Upper lobe of left lung (tissue), 6 donors: ENCODE measurements at regions not wholly inside any gene's neighbourhood (a gene's known extent, or its start where the extent isn't known, plus 50 kb on each side); places are given as distances from the start of the nearest gene placed in this dataset.

ENCODE experiments used
- ATAC-seq, 2 donors: fragments of 200-7000 bp; cut with Tn5 transposase; one replicate each; pipeline ENCODE4 v1.9.1; 2022; ENCODE audit warnings: mild to moderate bottlenecking in 2 of 2, moderate library complexity in 2 of 2; ENCODE audit not compliant: low FRiP score in 2 of 2
- DNase-seq, 2 donors: peaks; one replicate each; pipeline ENCODE4 v3.0.0-alpha.2; 2019 to 2020
- H3K27ac ChIP-seq, 4 donors: fragments of 200-600 bp; sonication (generic); one replicate each; pipeline ENCODE4 v1.5.1; 2016 to 2019
- H3K27me3 ChIP-seq, 4 donors: fragments of 200-600 bp; sonication (generic); one replicate each; pipeline ENCODE4 v1.5.1; 2017 to 2019
- H3K36me3 ChIP-seq, 4 donors: fragments of 200-600 bp; sonication (generic); one replicate each; pipeline ENCODE4 v1.5.1; 2016 to 2019
- H3K4me1 ChIP-seq, 4 donors: fragments of 200-600 bp; sonication (generic); one replicate each; pipeline ENCODE4 v1.5.1; 2018 to 2019
- H3K4me3 ChIP-seq, 4 donors: fragments of 200-600 bp; sonication (generic); one replicate each; pipeline ENCODE4 v1.5.1; 2017 to 2019; ENCODE audit warnings: mild to moderate bottlenecking in 2 of 4, moderate library complexity in 1 of 4
- H3K9me3 ChIP-seq, 4 donors: fragments of 200-600 bp; sonication (generic); one replicate each; pipeline ENCODE4 v1.5.1; 2018 to 2019
- EP300 ChIP-seq, 4 donors: sonication (generic); formaldehyde crosslinking; IDR thresholded peaks; one replicate each; pipeline ENCODE4 v1.5.1; 2017; ENCODE audit warnings: antibody characterized with exemption in 4 of 4, control low read depth in 2 of 4
- POLR2A ChIP-seq, 4 donors: fragments of 450-650 bp; IDR thresholded peaks; one replicate each; pipeline ENCODE4 v1.5.1; 2016 to 2017; ENCODE audit warnings: antibody characterized with exemption in 4 of 4, mild to moderate bottlenecking in 2 of 4
- POLR2AphosphoS5 ChIP-seq, 2 donors: sonication (generic); formaldehyde crosslinking; IDR thresholded peaks; one replicate each; pipeline ENCODE4 v1.5.1; 2017; ENCODE audit warnings: antibody characterized with exemption in 2 of 2
- WGBS, 2 donors: methylation state at CpG; one replicate each; pipeline ENCODE4 v1.1.5; 2017 to 2018; 5-methylcytosine and 5-hydroxymethylcytosine counted together
- TF ChIP-seq, protein P1 (sequence below), 6 experiments: fragments of 450-650 bp in 4 of 6; fragments of 200-600 bp in 2 of 6; sonication (generic) in 2 of 6; IDR thresholded peaks; one replicate each; pipeline ENCODE4 v1.5.1; 2016 to 2019; ENCODE audit warnings: antibody characterized with exemption in 6 of 6
- donor health status: DM: no; HTN: no; CAD: no; lungs with moderate emphysema.
- donor health status: DM: no; HTN: yes; CAD: no; lungs with severe emphysema.

DNA sequence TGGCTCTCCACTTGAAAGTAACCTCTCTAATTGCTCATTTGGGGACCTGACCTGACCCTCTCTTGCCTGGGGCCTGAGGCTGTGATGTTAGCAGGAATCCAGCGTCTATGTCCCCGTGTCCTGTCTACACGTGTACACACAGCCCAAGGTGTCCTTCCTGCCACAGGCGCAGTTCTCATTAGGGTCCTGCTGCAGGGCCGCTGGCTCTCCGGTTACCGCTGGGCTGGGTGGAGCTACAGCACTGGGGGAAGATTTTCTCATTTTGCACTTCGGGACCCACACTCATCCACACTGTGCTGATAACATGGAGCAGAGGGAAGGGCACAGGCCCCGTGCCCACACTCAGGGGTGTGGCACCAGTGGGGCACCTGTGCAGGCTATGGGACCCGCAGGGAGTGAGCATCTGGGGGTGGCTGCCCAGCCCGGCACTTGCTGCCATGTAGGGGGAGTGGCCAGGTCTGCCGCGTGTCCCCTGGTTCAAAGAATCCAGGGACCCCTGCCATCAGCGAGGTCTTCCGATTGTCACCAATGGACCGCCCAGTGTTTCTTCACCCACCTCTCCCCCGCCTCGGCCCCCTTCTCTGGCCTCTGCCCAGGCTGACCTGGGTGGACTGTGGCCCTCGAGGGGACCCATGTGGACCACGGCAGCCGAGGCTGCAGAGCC, 98.7 kb upstream of the SFSWAP start:
- Histone ChIP-seq H3K4me3 (no peak overlapping the region), H3K4me1 (peaks cover 8 to 13% (median 9%) of the 10 kb centered on the region in 4 donors), H3K36me3 (no peaks in the 10 kb centered on the region), H3K27me3 (no peaks in the 10 kb centered on the region), H3K27ac (no peak overlapping the region), H3K9me3 (no peaks in the 10 kb centered on the region)
- DNase-seq (peak in 1 of 2 donors; percentile 56), ATAC-seq (peak in 1 of 2 donors; percentile 46)
- TF ChIP-seq EP300 (IDR thresholded peaks at IDR 0.05): no peak
- TF ChIP-seq POLR2A (IDR thresholded peaks at IDR 0.05): no peak
- 84 to 90% methylated on average over 21 of the region's 21 CpGs for WGBS, 2 donors

DNA sequence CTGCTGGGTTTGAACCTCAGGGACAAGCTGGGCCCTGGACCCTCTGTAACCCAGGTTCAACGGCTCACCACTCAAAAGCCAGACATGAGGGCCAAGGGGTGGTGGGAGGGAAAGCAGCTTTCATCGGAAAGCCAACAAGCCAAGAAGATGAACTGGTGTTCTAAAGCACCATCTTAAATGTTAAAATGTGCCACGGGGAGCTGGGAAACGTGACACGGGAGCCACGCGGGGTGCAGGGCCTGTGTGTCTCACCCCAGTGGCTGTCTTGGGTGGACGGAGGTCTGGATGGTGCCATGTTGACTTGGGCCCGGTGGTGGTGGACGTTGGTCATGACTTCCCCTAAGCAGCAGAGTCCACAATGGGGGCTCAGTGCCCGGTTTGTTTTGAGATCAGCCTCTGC, 97.7 kb upstream of the SFSWAP start:
- H3K36me3 ChIP-seq: no peaks in the 10 kb centered on the region
- H3K9me3 ChIP-seq: no peaks in the 10 kb centered on the region
- no peak overlapping the region for H3K27ac ChIP-seq
- no peak overlapping the region for H3K4me3 ChIP-seq
- peak in 1 of 2 donors; percentile 58 for DNase-seq
- no peak for ATAC-seq
- peaks cover 8 to 10% (median 9%) of the 10 kb centered on the region in 4 donors for H3K4me1 ChIP-seq
- 88 to 89% methylated on average over 11 of the region's 11 CpGs for WGBS, 2 donors
- TF ChIP-seq POLR2A (IDR thresholded peaks at IDR 0.05) (no peak), POLR2AphosphoS5 (IDR thresholded peaks at IDR 0.05) (no peak), EP300 (IDR thresholded peaks at IDR 0.05) (no peak)
- TF ChIP-seq, protein P1, sequence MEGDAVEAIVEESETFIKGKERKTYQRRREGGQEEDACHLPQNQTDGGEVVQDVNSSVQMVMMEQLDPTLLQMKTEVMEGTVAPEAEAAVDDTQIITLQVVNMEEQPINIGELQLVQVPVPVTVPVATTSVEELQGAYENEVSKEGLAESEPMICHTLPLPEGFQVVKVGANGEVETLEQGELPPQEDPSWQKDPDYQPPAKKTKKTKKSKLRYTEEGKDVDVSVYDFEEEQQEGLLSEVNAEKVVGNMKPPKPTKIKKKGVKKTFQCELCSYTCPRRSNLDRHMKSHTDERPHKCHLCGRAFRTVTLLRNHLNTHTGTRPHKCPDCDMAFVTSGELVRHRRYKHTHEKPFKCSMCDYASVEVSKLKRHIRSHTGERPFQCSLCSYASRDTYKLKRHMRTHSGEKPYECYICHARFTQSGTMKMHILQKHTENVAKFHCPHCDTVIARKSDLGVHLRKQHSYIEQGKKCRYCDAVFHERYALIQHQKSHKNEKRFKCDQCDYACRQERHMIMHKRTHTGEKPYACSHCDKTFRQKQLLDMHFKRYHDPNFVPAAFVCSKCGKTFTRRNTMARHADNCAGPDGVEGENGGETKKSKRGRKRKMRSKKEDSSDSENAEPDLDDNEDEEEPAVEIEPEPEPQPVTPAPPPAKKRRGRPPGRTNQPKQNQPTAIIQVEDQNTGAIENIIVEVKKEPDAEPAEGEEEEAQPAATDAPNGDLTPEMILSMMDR (IDR thresholded peaks at IDR 0.05): no peak
- H3K27me3 ChIP-seq: no peaks in the 10 kb centered on the region

DNA sequence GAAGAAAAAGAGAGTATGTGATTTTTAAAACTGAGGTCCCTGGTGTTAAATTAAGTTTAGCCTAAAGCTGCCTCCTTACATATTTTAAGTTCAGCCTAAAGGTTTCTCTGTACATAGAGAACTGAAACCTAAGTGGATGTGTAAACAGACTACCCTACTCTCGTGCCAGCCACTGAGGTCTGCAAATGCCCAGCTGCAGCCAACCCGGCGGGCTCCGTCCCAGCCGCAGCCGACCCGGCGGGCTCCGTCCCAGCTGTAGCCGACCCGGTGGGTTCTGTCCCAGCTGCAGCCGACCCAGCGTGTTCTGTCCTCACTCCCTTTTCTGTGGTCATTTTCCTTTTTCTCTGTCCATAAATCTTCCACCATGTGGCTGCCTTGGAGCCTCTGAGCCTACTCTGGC, 97.2 kb upstream of the SFSWAP start:
- DNase-seq (peak in 1 of 2 donors; percentile 81), ATAC-seq (no peak)
- Histone ChIP-seq H3K27ac (no peak overlapping the region), H3K9me3 (no peaks in the 10 kb centered on the region), H3K36me3 (no peaks in the 10 kb centered on the region), H3K4me1 (peaks cover 7 to 8% (median 8%) of the 10 kb centered on the region in 4 donors), H3K4me3 (no peak overlapping the region), H3K27me3 (no peaks in the 10 kb centered on the region)
- WGBS, 2 donors: 66 to 83% methylated on average over 13 of the region's 13 CpGs
- TF ChIP-seq POLR2AphosphoS5 (IDR thresholded peaks at IDR 0.05) (no peak), POLR2A (IDR thresholded peaks at IDR 0.05) (no peak), EP300 (IDR thresholded peaks at IDR 0.05) (no peak)
- TF ChIP-seq, protein P1 (IDR thresholded peaks at IDR 0.05): no peak

DNA sequence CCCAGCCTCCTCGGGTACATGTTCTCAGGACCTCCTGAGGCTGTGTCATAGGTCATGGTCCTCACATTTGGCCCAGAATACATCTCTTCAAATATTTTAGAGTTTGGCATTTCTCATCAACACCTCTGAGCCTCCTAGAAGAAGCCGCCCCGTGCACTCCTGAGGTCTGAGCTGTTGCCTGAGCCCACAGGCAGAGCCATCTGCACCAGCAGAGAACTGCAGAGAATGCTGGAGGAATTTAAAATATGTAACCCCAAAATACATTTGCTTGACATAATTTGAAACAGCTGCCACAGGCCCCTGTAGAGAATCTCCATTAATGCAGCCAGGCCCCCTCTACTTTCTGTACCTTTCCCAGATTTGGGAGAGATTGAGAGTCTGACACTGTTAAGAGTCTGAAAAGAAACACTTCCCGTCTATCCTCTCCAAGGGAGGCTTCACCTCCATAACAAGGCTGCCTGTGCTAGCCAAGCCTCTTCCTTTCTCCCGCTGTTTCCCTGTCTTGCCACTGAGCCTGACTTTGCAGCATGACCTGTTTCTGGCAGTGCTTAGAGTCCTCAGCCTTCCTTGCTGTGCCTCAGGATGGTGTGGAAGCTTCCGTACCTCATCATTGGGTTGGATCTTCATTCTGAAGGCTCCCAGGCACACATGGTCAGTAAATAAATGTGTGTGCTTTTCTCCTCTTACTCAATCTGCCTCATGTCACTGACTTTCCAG, 95.4 kb upstream of the SFSWAP start:
- Histone ChIP-seq H3K36me3 (no peaks in the 10 kb centered on the region), H3K27me3 (no peaks in the 10 kb centered on the region)

DNA sequence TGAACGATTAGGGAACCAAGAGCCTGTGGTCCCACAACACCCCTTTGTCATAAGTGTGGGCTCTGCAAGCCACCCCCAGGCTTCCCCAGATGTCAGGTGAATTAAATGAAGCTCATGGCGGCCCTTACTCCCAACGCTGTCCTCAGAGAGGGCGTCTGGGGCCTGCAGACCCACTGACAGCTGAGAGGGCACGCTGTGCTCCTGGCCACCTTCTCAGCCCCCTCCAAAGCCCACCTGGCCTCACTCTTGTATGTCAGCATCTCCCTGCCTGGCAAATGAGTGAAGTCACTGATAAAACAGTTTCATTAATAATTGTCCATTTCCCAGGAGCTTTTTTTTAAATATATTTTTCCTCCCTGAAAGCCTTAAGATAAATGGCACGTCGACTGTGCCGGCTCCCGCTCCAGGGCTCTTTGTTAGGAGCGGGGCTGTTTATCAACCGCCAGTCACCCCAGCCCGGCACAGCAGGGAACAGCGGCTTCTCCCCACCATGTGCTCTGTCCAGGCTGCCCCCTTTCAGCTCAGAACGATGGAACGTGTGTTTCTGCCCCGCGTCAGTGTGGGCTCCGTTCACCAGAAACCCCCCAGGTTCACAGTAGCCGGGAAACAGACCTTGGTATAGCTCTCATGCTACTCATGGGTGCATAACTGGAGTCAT, 94.7 kb upstream of the SFSWAP start:
- H3K27me3 ChIP-seq: no peaks in the 10 kb centered on the region
- TF ChIP-seq POLR2AphosphoS5 (IDR thresholded peaks at IDR 0.05) (no peak), EP300 (IDR thresholded peaks at IDR 0.05) (no peak), POLR2A (IDR thresholded peaks at IDR 0.05) (no peak)
- TF ChIP-seq, protein P1 (IDR thresholded peaks at IDR 0.05): no peak
- no peak for DNase-seq

More for the DNA sequence above, 95.4 kb upstream of the SFSWAP start:
- H3K4me3 ChIP-seq: no peak overlapping the region
- TF ChIP-seq, protein P1 (IDR thresholded peaks at IDR 0.05): no peak
- TF ChIP-seq EP300 (IDR thresholded peaks at IDR 0.05): no peak
- no peak for TF ChIP-seq POLR2AphosphoS5 (IDR thresholded peaks at IDR 0.05)
- TF ChIP-seq POLR2A (IDR thresholded peaks at IDR 0.05): no peak
- 54 to 56% methylated on average over 6 of the region's 6 CpGs for WGBS, 2 donors
- H3K4me1 ChIP-seq: no peaks in the 10 kb centered on the region
- no peaks in the 10 kb centered on the region for H3K9me3 ChIP-seq
- DNase-seq: no peak
- H3K27ac ChIP-seq: no peak overlapping the region
- ATAC-seq: no peak

More for the DNA sequence above, 94.7 kb upstream of the SFSWAP start:
- 58% methylated on average over 19 of the region's 19 CpGs for WGBS, 2 donors
- H3K4me3 ChIP-seq: no peak overlapping the region
- H3K27ac ChIP-seq: no peak overlapping the region
- H3K4me1 ChIP-seq: no peaks in the 10 kb centered on the region
- no peak for ATAC-seq
- no peaks in the 10 kb centered on the region for H3K36me3 ChIP-seq
- H3K9me3 ChIP-seq: no peaks in the 10 kb centered on the region
